A673 (cell line): ENCODE measurements at regions not wholly inside any gene's neighbourhood (a gene's known extent, or its start where the extent isn't known, plus 50 kb on each side); places are given as distances from the start of the nearest gene placed in this dataset.

Experiments
- CTCF ChIP-seq: fragments of 300-800, 200-600 bp; sonication (generic); conservative IDR thresholded peaks from 2 replicates; pipeline ENCODE4 v1.5.1; 2017; ENCODE audit warnings: low read depth, mild to moderate bottlenecking, antibody characterized with exemption, low read length, moderate library complexity, mixed read lengths
- EZH2 ChIP-seq: fragments of 200-600 bp; sonication (generic); IDR thresholded peaks from 2 replicates; pipeline ENCODE4 v1.6.1; 2017; ENCODE audit warnings: borderline replicate concordance, low read depth, mild to moderate bottlenecking, mixed read lengths, antibody characterized with exemption, low read length; ENCODE audit not compliant: poor library complexity, severe bottlenecking

GRCh38 chr9:80426992-80427391 lies 855.2 kb downstream of the TLE4 start:
- TF ChIP-seq CTCF (no peak), EZH2 (no peak)
